HG02759 (cell line): ENCODE measurements at regions not wholly inside any gene's neighbourhood (a gene's known extent, or its start where the extent isn't known, plus 50 kb on each side); places are given as distances from the start of the nearest gene placed in this dataset.
"Not testable (repeated sequence)": the region's sequence is repeated elsewhere in the genome, so short reads cannot be mapped to it uniquely, and the experiment has no call there.

ENCODE experiments used
- ATAC-seq: cut with Tn5 transposase; IDR thresholded peaks from one replicate; pipeline ENCODE4 v1.9.1; 2021; ENCODE audit warnings: mild to moderate bottlenecking, moderate library complexity; ENCODE audit not compliant: unreplicated experiment

DNA sequence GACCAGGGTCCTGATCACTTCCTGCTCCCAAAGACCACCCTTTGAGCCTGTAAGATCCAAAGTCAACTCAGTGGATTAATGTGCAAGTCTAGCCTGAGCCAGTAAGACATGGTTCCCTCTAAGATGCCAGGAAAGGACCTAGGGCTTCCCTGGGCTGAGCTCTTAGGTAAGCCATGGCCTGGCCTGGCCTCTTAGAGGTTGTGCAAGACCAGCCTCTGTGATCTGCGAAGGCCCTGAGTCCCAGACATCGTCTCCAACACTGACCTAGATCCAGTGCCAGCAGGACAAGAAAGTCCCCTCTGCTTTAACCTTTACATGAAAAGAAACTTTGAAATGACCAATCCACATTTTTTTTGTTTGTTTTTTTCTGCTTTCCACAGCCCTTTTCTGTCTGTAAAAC lies 73.6 kb upstream of the CYP1B1 start:
- no peak for ATAC-seq

DNA sequence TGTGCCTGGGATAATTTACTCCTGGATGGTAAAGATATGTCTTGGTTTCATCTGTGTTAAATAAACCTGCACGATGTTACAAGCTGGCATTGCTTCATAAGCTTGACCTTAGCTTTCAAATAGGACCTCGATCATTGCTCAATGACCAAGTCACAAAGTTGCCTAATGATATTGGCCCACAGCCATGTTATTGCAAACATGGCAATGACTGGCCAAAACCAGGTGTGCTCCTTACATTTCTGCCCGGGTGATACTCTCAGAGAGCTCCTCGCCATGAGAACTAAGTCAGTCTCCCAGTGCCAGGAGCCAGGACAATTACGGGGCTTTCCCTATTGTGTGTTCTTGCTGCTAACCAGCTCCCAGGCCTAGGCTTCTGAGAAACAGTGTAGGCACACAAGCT lies 72.5 kb upstream of the CYP1B1 start:
- ATAC-seq, result no peak

DNA sequence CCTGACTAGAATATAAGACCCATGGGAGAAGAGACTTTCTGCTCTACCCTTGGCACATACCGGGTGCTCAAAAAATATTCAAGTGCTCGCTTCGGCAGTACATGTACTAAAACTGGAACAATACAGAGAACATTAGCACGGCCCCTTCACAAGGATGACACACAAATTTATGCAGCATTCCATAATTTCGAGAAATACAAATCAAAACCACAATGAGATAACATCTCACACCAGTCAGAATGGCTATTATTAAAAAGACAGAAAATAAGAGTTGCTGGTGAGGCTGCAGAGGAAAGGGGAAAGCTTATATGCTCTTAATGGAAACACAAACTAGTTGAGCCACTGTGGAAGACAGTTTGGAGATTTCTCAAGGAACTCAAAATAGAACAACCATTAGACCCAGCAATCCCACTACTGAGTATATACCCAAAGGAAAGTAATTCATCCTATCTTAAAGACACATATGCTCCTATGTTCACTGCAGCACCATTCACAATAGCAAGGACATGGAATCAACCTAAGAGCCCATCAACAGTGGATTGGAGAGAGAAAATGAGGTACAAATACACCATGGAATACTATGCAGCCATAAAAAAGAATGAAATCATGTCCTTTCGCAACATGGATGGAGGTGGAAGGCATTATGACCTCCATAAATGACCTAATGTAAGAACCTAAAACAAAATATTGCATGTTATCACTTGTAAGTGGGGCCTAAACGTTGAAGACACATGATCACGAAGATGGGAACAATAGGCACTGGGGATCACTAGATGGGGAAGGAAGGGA lies 71.6 kb upstream of the CYP1B1 start:
- no peak for ATAC-seq

DNA sequence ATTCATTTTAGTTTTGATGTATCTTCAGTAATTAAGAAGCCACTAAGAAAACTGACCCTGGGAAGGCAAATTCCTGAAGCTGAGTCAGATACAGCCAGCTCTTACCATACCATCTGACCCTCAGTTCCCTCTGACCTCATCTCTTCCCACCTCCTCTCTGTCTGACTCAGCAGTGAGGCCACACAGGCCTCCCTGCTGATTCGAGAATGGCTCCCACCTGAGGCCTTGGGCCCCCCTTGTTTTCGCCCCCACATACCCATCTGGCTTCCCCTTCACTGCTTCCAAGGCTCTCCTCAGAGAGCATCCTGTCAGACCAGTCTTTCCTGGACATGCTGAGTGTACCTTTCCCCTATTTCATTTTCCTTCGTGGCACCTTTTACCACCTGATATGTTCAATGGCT lies 71.0 kb upstream of the CYP1B1 start:
- peak; percentile 94 for ATAC-seq

DNA sequence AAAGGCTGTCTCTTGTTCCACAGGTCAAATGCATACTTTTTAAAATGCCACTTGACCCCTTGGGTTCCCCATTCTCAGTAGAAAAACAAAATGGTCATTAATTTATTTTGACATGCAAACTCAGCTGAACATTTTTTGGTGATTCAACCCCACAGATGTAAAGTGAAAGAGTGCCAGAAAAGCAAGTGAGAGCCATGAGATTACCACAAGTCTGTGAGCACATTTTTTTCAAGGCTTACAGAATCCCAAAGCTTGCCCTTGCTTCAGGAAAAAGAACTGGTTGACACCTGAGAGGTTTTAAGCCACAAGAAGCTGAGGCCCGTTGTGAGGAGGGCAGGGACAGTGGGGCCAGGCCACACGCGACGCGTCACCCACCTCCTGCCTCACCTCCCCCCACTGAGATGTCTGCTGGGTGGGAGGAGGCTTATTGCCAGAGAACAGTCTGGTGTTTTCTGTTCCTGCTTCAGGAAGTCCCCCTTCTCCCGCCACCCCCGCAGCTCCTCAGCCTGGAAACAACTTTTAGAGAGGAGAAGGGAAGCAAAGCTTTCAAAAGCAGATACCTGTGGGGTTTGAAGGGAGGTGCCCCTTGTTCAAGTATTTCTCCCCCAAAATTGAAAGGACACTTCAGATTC lies 70.4 kb upstream of the CYP1B1 start:
- peak; percentile 68 for ATAC-seq

DNA sequence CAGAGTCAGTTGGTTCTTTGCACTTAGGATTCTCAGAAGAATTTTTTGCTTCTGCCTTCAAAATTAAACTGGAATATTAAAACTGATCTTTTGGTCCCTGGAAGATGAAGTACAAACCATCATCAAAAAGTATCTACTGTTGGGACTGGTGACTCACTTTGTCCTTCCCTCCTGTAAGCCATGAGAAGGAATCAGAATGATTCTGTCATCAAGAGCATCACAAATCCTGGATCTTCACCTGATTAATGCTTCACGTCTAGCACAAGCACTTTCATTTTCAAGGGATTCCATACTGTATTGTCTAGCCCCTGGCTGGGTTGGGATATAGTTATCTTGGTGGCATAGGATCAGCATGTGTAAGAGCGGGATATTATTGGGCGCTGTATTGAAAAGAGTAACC lies 69.3 kb upstream of the CYP1B1 start:
- no peak for ATAC-seq

DNA sequence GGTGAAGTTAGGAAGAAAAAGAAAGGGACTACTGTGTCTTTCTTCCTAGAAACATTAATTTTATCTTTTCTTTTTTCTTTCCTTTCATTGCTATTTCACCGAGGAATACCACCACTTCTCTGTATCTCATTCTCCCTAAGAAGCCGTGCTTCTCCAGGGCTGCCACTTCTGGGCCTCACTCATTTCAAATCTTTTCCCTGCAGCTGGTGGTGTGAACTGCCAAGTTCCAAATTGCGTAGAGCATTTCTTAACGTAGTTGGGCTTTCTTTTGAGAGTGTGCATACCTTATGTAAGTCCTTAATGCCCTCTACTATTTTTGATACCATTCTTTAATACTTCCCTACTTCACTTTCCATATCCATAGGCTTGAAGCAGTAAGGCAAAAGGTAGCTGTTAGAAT lies 66.7 kb upstream of the CYP1B1 start:
- no peak for ATAC-seq

DNA sequence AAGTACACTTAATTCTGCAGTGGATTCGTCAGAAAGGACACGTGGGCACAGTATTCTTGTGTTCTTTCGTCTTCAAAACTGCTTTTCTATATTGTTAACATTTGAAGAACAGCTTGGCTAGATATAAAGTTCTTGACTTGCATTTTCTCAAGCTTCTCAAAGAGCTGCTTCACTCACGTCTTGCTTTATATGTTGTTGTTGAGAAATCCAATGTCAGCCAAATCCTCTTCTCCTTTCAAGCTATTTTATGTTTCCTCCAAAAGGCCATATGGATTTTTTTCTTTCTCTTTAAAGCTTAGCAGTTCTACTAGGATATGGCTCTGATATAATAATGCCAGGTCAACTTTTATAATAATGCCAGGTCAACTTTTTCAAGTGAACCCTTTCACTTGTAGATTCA lies 65.5 kb upstream of the CYP1B1 start:
- ATAC-seq, result no peak

DNA sequence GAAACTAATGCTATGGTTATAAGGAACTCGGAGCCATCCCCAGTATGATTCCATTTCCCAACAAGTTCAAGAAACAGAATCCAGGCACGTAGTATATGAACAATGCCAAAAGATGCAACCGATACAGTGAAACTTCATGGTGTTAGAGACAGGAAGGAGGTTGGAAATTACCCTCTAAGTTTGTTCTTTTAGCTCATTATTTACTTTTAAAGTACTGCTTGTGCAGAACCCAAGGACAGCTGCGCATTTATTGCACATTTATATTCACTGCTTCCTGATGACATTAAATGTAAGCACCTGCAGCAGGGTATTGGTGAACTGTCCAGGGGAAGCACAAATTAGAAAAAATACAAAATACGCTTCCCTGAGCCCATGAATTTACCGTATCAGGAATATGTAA lies 63.0 kb upstream of the CYP1B1 start:
- ATAC-seq, result no peak

DNA sequence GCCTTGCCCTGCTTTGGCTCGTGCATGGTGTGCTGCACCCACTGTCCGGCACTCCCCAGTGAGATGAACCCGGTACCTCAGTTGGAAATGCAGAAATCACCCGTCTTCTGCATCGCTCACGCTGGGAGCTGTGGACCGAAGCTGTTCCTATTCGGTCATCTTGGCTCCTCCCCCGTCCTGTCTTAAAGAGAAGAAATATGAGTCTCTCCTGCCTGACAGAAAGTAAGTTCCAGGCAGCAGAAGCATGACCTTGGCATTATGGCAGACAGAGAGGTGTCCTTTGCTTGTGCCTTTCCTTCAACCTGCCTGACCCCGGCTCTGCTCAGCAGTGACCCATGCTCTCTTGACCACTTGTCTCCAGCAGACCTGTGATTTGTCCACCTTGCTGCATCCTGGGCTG lies 62.5 kb upstream of the CYP1B1 start:
- no peak for ATAC-seq

DNA sequence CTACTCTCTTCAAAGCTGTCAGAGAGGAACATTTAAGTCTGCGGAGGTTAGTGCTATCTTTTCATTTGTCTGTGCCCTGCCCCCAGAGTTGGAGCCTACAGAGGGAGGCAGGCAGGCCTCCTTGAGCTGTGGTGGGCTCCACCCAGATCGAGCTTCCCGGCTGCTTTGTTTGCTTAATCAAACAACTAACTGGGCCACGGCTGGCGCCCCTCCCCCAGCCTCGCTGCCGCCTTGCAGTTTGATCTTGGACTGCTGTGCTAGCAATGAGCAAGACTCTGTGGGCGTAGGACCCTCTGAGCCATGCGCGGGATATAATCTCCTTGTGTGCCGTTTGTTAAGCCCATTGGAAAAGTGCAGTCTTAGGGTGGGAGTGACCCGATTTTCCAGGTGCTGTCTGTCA lies 62.0 kb upstream of the CYP1B1 start:
- not testable (repeated sequence) for ATAC-seq

DNA sequence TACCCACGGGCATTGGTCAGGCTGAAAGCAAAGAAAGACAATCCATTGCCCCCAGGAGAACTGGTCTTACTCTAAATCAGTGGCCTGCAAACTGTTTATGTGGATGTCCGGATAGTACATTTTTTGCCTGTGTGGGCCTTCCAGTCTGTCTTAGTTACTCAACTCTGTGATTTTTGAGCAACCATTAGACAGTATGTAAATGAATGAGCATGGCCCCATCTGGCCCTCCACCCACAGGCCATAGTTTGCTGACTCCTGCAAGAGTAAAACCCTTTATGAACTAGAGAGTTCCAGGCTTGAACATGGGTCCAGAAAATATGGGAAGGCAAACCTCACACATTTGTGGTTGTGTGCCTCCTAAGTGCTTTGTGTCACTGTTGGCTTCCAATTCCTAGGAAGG lies 55.7 kb upstream of the CYP1B1 start:
- no peak for ATAC-seq

DNA sequence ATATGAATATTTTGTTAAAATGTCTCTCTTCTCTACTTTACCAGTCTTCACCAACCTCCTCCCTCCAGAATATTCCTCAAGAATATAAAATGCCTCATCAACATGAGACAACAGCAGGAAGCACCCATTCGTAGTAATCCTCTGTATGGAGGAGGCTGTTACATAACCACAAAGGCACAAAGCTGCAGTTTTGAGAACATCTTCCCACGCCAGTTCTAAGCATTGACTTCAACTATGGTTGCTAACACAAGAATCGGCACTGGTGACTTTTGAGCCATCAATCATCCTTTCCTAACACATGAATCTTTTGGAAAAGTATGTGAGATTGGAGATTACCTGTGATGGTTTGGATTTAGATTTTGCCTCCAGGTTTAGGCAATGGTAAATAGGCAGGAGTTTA lies 54.9 kb upstream of the CYP1B1 start:
- no peak for ATAC-seq

DNA sequence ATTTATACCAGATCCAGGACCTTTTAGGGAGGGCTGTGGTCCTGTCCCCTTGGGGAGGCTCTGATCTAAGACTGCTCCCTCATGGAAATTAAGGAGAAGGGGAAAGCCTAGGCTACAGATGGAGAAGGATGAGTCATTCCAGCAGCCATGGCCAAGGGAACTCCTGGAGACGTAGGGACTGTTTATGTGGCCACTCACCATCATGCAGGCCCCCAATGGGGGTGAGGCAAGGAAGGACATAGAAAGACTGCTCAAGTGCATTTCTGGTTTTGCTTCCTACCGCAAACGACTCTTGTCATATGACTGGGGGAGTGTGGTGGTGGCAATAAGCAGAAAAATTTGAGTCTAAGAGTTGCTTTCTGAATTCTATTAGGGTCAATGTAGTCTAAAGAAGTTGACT lies 54.0 kb upstream of the CYP1B1 start:
- ATAC-seq, result no peak

DNA sequence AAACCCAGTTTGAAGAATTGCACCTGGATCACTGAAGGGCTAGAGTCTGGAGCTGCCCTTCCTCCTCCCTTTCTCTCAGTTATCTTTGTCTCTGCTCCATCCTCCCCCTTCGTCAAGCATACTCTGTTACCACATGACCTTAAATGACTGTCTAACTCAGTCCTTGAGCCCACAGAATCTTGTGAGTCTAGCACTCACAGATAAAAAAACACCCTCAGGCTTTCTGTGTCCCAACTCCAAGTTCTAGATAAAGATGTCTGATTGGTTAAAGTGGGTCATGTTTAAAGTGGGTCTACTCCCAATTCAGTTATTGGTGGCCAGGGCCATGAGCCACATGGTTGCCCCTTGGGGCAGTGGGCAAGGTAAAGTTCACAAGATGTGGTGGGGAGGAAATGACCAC lies 53.5 kb upstream of the CYP1B1 start:
- no peak for ATAC-seq

DNA sequence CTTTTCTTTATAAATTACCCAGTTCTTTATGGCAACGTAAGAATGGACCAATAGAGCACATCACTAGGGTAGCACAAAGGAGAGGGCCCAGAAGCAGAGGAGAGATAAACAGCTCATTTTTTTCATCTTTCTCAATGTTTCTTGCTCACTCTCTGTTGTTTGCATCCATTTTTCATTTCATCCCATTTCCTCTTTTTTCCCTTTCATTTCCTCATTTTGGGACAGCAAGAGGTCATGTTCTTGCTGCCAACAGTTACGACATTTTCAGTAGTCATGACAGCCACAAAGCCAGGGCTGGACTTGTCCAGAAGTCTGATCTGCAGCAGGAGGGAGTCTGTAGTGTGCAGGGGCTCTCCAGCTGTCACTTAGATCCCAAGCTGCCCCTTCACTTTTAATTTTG lies 52.7 kb upstream of the CYP1B1 start:
- ATAC-seq, result peak; percentile 54

DNA sequence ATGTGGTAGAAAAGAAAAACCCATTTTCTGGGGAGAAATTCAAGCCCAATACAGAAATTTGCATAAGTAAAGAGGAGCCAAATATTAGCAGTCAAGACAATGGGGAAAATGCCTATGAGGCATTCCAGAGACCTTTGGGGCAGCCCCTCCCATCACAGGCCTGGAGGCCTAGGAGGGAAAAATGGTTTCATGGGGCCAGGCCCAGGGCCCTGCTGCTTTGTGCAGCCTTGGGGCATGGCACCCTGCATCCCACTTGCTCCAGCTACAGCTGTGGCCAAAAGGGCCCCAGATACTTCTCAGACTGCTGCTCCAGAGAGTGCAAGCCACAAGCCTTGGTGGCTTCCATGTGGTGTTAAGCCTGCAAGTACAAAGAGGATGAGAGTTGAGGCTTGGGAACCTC lies 51.3 kb upstream of the CYP1B1 start:
- ATAC-seq, result no peak

DNA sequence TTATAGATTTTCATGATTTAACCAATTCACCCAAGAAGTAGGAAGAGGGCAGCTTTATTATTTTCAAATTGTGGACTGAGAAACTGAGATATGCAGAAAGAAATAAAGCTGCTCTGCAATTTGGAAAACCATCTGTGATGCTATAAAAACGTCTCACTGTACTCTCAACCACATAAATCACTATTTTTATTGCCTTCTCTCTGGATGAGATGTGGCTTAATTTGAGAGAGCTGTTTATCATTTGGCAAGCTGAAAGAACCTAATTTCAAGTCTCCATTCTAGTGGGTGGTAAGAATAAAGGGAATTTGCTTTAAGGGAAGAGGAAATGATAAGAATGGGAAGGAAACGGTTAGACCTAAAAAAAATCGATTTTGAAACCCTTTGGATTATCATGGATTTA lies 49.9 kb upstream of the CYP1B1 start:
- no peak for ATAC-seq
